Endodermal cell (in vitro differentiated cells): ENCODE measurements at regions not wholly inside any gene's neighbourhood (a gene's known extent, or its start where the extent isn't known, plus 50 kb on each side); places are given as distances from the start of the nearest gene placed in this dataset.

Experiments used
- DNase-seq: peaks from one replicate; pipeline ENCODE4 v3.0.0-alpha.2; 2017
- H3K27ac ChIP-seq: 2 replicates; pipeline ENCODE4 v1.5.1; 2013; ENCODE audit warnings: mild to moderate bottlenecking, low read depth, low read length, moderate library complexity
- H3K27me3 ChIP-seq: 2 replicates; pipeline ENCODE4 v1.6.1; 2013; ENCODE audit warnings: mild to moderate bottlenecking, low read length, moderate library complexity; ENCODE audit not compliant: insufficient read depth, control insufficient read depth, poor library complexity, severe bottlenecking
- H3K36me3 ChIP-seq: 2 replicates; pipeline ENCODE4 v1.7.0; 2013; ENCODE audit warnings: mild to moderate bottlenecking, low read length, moderate library complexity; ENCODE audit not compliant: control insufficient read depth, insufficient read depth
- H3K4me1 ChIP-seq: one replicate; pipeline ENCODE4 v1.7.0; 2013; ENCODE audit warnings: low read length; ENCODE audit not compliant: control insufficient read depth, insufficient read depth
- H3K4me3 ChIP-seq: 2 replicates; pipeline ENCODE4 v1.5.1; 2013; ENCODE audit warnings: mild to moderate bottlenecking, low read length, moderate library complexity
- H3K9ac ChIP-seq: 2 replicates; pipeline ENCODE4 v1.6.1; 2013; ENCODE audit warnings: mild to moderate bottlenecking, low read length, moderate library complexity; ENCODE audit not compliant: poor library complexity, severe bottlenecking; ENCODE audit errors: extremely low read depth
- H3K9me3 ChIP-seq: 2 replicates; pipeline ENCODE4 v1.6.1; 2013; ENCODE audit warnings: mild to moderate bottlenecking, low read length, moderate library complexity; ENCODE audit not compliant: control insufficient read depth
- H3K27ac Mint-ChIP-seq: 2 replicates; pipeline ENCODE4 v1.8.0; 2020; ENCODE audit warnings: mixed read lengths
- H3K27me3 Mint-ChIP-seq: 2 replicates; pipeline ENCODE4 v1.8.0; 2021; ENCODE audit warnings: mild to moderate bottlenecking, mixed read lengths; ENCODE audit not compliant: insufficient read depth
- H3K36me3 Mint-ChIP-seq: 2 replicates; pipeline ENCODE4 v1.8.0; 2020; ENCODE audit warnings: low read depth, mixed read lengths
- H3K4me1 Mint-ChIP-seq: 2 replicates; pipeline ENCODE4 v1.8.0; 2020; ENCODE audit warnings: mixed read lengths
- H3K4me3 Mint-ChIP-seq: 2 replicates; pipeline ENCODE4 v1.8.0; 2020; ENCODE audit warnings: mild to moderate bottlenecking, moderate library complexity, mixed read lengths
- H3K9me3 Mint-ChIP-seq: 2 replicates; pipeline ENCODE4 v1.8.0; 2020; ENCODE audit warnings: mild to moderate bottlenecking, mixed read lengths
- WGBS, 2 experiments: methylation state at CpG; one replicate each; pipeline versions ENCODE4 v1.1.5 to v1.1.7; 2013; ENCODE audit warnings: missing lambda C conversion rate in 2 of 2, mixed read lengths in 1 of 2; ENCODE audit not compliant: insufficient coverage in 1 of 2, insufficient read length in 1 of 2; 5-methylcytosine and 5-hydroxymethylcytosine counted together
- TF ChIP-seq, protein P1 (sequence below): fragments of 200-600 bp; sonication (generic); conservative IDR thresholded peaks from 2 replicates; pipeline ENCODE4 v1.5.0; 2021; ENCODE audit warnings: antibody characterized with exemption, mild to moderate bottlenecking

DNA sequence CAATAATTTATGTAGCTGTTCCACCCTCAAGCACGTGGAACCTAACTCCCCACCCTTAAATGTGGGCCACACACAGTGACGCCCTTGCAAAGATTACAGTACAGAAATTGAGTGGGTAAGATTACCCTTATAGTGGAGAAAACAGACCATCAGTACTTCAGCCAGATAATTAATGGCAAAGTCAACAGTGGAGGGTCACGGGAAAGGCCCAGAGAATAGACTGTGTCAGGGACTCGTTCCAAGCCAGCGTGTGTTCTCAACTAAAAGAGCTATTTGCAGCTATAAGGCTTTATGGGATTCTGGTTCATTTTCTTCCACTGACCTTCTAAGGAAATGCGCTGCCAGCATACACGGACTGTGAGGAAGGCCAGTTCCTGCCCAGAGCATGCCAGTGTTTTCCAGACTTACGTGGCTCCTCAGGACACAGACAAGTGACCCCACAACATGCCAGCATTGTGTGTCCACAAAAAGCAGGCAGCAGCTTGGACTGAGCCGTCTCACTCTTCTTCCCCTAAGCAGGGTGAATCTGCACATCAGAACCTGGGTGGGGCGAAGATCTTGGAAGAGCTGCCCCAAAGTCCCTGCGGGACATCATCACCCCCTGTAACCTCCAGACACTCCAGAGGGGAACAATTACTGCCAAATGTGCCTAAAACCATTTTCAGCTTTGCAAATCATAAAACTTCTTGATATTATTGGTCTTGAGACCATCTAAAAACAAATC, 428.5 kb downstream of the OCA2 start:
- Histone ChIP-seq H3K9ac (no peak overlapping the region), H3K4me3 (no peak overlapping the region), H3K9me3 (no peaks in the 10 kb centered on the region), H3K36me3 (no peaks in the 10 kb centered on the region), H3K4me1 (peaks cover 6% of the 10 kb centered on the region), H3K27ac (no peak overlapping the region), H3K27me3 (no peaks in the 10 kb centered on the region)
- WGBS, 2 experiments: 90 to 93% methylated on average over 8 to 11 of the region's 11 CpGs
- DNase-seq: no peak
- no peaks in the 10 kb centered on the region for H3K27me3 Mint-ChIP-seq
- H3K9me3 Mint-ChIP-seq: no peaks in the 10 kb centered on the region
- TF ChIP-seq, protein P1, sequence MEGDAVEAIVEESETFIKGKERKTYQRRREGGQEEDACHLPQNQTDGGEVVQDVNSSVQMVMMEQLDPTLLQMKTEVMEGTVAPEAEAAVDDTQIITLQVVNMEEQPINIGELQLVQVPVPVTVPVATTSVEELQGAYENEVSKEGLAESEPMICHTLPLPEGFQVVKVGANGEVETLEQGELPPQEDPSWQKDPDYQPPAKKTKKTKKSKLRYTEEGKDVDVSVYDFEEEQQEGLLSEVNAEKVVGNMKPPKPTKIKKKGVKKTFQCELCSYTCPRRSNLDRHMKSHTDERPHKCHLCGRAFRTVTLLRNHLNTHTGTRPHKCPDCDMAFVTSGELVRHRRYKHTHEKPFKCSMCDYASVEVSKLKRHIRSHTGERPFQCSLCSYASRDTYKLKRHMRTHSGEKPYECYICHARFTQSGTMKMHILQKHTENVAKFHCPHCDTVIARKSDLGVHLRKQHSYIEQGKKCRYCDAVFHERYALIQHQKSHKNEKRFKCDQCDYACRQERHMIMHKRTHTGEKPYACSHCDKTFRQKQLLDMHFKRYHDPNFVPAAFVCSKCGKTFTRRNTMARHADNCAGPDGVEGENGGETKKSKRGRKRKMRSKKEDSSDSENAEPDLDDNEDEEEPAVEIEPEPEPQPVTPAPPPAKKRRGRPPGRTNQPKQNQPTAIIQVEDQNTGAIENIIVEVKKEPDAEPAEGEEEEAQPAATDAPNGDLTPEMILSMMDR: no peak
- peaks cover 3% of the 10 kb centered on the region for H3K4me1 Mint-ChIP-seq
- no peaks in the 10 kb centered on the region for H3K36me3 Mint-ChIP-seq
- H3K27ac Mint-ChIP-seq: no peak overlapping the region
- H3K4me3 Mint-ChIP-seq: no peak overlapping the region

GRCh38 chr15:27669641-27670040, 429.5 kb downstream of the OCA2 start:
- no peak for DNase-seq
- Mint-ChIP-seq H3K9me3 (no peaks in the 10 kb centered on the region), H3K4me1 (peaks cover 3% of the 10 kb centered on the region), H3K4me3 (no peak overlapping the region), H3K36me3 (no peaks in the 10 kb centered on the region), H3K27ac (no peak overlapping the region), H3K27me3 (no peaks in the 10 kb centered on the region)
- whole genome bisulfite sequencing, 2 experiments: 94 to 95% methylated on average over 10 of the region's 10 CpGs
- no peaks in the 10 kb centered on the region for H3K4me1 ChIP-seq
- H3K27me3 ChIP-seq: no peaks in the 10 kb centered on the region
- H3K9me3 ChIP-seq: no peaks in the 10 kb centered on the region
- H3K4me3 ChIP-seq: no peak overlapping the region
- no peak overlapping the region for H3K27ac ChIP-seq
- H3K36me3 ChIP-seq: no peaks in the 10 kb centered on the region
- no peak overlapping the region for H3K9ac ChIP-seq
- TF ChIP-seq, protein P1: no peak

DNA sequence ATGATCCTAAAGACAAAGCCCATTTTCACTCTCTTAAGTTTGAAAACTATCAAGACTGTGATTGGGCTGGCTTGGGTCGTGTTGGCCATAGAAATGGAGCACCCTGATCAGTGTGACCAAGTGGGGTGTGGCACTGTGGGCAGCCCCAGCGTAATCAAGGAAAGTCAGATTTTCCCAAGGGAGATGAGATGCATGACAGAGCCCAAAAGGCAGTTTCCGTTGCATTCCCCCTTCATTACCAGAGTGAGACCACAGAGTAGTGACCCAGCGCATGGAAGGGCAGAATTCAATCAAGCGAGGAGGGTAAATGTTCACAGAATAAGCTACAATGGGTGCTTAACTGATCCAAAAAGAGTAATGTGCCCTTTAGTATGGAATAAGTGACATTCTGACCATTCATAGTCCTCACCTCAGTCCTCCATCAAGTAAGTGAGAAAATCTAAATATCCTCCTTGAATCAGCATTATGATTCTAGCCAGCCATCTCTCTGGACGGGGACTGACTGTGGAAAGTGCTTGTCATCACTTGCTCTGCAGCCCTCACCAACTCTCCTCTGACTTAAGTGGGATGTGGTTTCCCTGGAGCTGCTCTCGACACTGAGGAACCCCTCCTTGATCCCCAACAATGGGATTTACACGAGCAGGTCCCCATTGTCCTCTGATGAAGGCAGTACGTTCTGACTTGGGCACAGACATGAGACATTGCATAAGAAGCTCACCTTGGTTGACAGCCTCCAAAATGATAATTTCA, 430.5 kb downstream of the OCA2 start:
- no peaks in the 10 kb centered on the region for H3K4me1 ChIP-seq
- peaks cover 7% of the 10 kb centered on the region for H3K4me1 Mint-ChIP-seq
- H3K4me3 Mint-ChIP-seq: no peak overlapping the region
- H3K9ac ChIP-seq: no peak overlapping the region
- H3K36me3 ChIP-seq: no peaks in the 10 kb centered on the region
- H3K27me3 Mint-ChIP-seq: no peaks in the 10 kb centered on the region
- TF ChIP-seq, protein P1: no peak
- WGBS, 2 experiments: 82 to 91% methylated on average over 2 to 9 of the region's 9 CpGs
- no peak for DNase-seq
- no peaks in the 10 kb centered on the region for H3K9me3 ChIP-seq
- no peak overlapping the region for H3K4me3 ChIP-seq
- H3K27ac ChIP-seq: no peak overlapping the region
- no peaks in the 10 kb centered on the region for H3K9me3 Mint-ChIP-seq
- no peaks in the 10 kb centered on the region for H3K36me3 Mint-ChIP-seq
- H3K27ac Mint-ChIP-seq: no peak overlapping the region
- H3K27me3 ChIP-seq: no peaks in the 10 kb centered on the region
